K562 (cell line): ENCODE measurements at regions not wholly inside any gene's neighbourhood (a gene's known extent, or its start where the extent isn't known, plus 50 kb on each side); places are given as distances from the start of the nearest gene placed in this dataset.

Experiments
- CEBPB ChIP-seq: fragments of 450-650 bp; IDR thresholded peaks from 2 replicates; pipeline ENCODE4 v1.6.1; 2016; ENCODE audit warnings: missing genetic modification characterization, missing compliant biosample characterization
- CTCF ChIP-seq, 3 experiments: IDR thresholded peaks in 2 of 3; conservative IDR thresholded peaks in 1 of 3; 2 replicates each; pipeline ENCODE4 v1.5.1; 2011 to 2012; ENCODE audit warnings: low read length in 3 of 3, mild to moderate bottlenecking in 3 of 3, control low read depth in 2 of 3, improper control_type of control experiment in 1 of 3, inconsistent platforms in 1 of 3, low read depth in 1 of 3, mixed read lengths in 1 of 3, moderate library complexity in 1 of 3; ENCODE audit not compliant: insufficient read depth in 2 of 3
- E2F3 ChIP-seq: fragments of 250-450 bp; sonication (Bioruptor Pico); IDR thresholded peaks from 2 replicates; pipeline ENCODE4 v1.4.0; 2020; ENCODE audit warnings: mild to moderate bottlenecking
- ELK1 ChIP-seq: sonication (generic); formaldehyde crosslinking; IDR thresholded peaks from 2 replicates; pipeline ENCODE4 v1.8.1; 2022; ENCODE audit warnings: missing genetic modification reagents
- FOXA1 ChIP-seq: fragments of 450-650 bp; IDR thresholded peaks from 2 replicates; pipeline ENCODE4 v1.6.1; 2016; ENCODE audit warnings: mild to moderate bottlenecking, borderline replicate concordance
- FUS ChIP-seq: fragments of 200-400 bp; formaldehyde crosslinking; optimal IDR thresholded peaks from 2 replicates; pipeline ENCODE3; 2017; ENCODE audit warnings: low read depth, low read length
- JUND ChIP-seq, 2 experiments: IDR thresholded peaks; 2 replicates in 1 of 2; 3 replicates in 1 of 2; pipeline ENCODE4 v1.6.1; 2011; ENCODE audit warnings: borderline replicate concordance in 2 of 2, low read depth in 2 of 2, low read length in 2 of 2, improper control_type of control experiment in 1 of 2, missing biosample characterization in 1 of 2, missing genetic modification characterization in 1 of 2, missing genetic modification reagents in 1 of 2
- MLX ChIP-seq, 2 experiments: fragments of 450-650 bp in 1 of 2; sonication (generic) in 1 of 2; formaldehyde crosslinking; conservative IDR thresholded peaks; 2 replicates each; pipeline versions ENCODE4 v1.4.0 to v1.8.1; 2020 to 2022; ENCODE audit warnings: mild to moderate bottlenecking in 1 of 2, missing genetic modification reagents in 1 of 2
- SIN3A ChIP-seq, 2 experiments: fragments of 150-350 bp in 1 of 2; IDR thresholded peaks; 2 replicates each; pipeline ENCODE4 v1.6.1; 2011 to 2016; ENCODE audit warnings: borderline replicate concordance in 2 of 2, low read depth in 2 of 2, low read length in 2 of 2, mild to moderate bottlenecking in 2 of 2, moderate library complexity in 2 of 2; ENCODE audit not compliant: control insufficient read depth in 1 of 2
- SMAD1 ChIP-seq: fragments of 150-350 bp; IDR thresholded peaks from 2 replicates; pipeline ENCODE4 v1.6.1; 2014; ENCODE audit warnings: low read length, low read depth; ENCODE audit not compliant: partially characterized antibody
- TAF1 ChIP-seq: IDR thresholded peaks from 2 replicates; pipeline ENCODE4 v1.6.1; 2011; ENCODE audit warnings: mild to moderate bottlenecking, low read length, moderate library complexity; ENCODE audit not compliant: insufficient read depth, control insufficient read depth, severe bottlenecking; ENCODE audit errors: extremely low read depth
- TEAD4 ChIP-seq, 2 experiments: sonication (generic) in 1 of 2; formaldehyde crosslinking in 1 of 2; IDR thresholded peaks; 2 replicates each; pipeline versions ENCODE4 v1.6.1 to v1.8.0; 2012 to 2022; ENCODE audit warnings: borderline replicate concordance in 1 of 2, inconsistent platforms in 1 of 2, low read length in 1 of 2, mild to moderate bottlenecking in 1 of 2, missing genetic modification reagents in 1 of 2
- USF2 ChIP-seq: sonication (generic); formaldehyde crosslinking; IDR thresholded peaks from 2 replicates; pipeline ENCODE4 v1.5.0; 2020; ENCODE audit warnings: missing genetic modification reagents
- ZNF263 ChIP-seq: sonication (generic); formaldehyde crosslinking; IDR thresholded peaks from 2 replicates; pipeline ENCODE4 v1.8.0; 2022; ENCODE audit warnings: mild to moderate bottlenecking, missing genetic modification reagents, borderline replicate concordance

- TF ChIP-seq FUS (no peak), CEBPB (tag) (no peak), ZNF263 (no peak), MLX (CRISPR knock-in tag; conservative IDR thresholded peaks at IDR 0.05) (no peak), E2F3 (no peak), SIN3A (IDR thresholded peaks at IDR 0.05; ENCODE audit: borderline replicate concordance in 2 of 2, control insufficient read depth in 1 of 2, low read depth in 2 of 2, low read length in 2 of 2) (no peak), FOXA1 (no peak), USF2 (CRISPR knock-in tag) (no peak), TEAD4 (IDR thresholded peaks at IDR 0.05; ENCODE audit: low read length) (no peak), TEAD4 (CRISPR knock-in tag; IDR thresholded peaks at IDR 0.05; ENCODE audit: borderline replicate concordance) (no peak), CTCF (IDR thresholded peaks at IDR 0.05 in 2 of 3, conservative IDR thresholded peaks at IDR 0.05 in 1 of 3; ENCODE audit: insufficient read depth in 2 of 3, low read depth in 1 of 3, low read length in 3 of 3) (no peak), TAF1 (no peak), JUND (IDR thresholded peaks at IDR 0.05; ENCODE audit: borderline replicate concordance, low read depth, low read length) (no peak), JUND (tag; IDR thresholded peaks at IDR 0.05; ENCODE audit: borderline replicate concordance, low read depth, low read length) (no peak), ELK1 (no peak), SMAD1 (no peak)
Observed at GRCh38 chr1:81410941-81411340, 389.8 kb upstream of the ADGRL2 start.
